Pancreas (tissue), 10 donors: ENCODE measurements at regions not wholly inside any gene's neighbourhood (a gene's known extent, or its start where the extent isn't known, plus 50 kb on each side); places are given as distances from the start of the nearest gene placed in this dataset.

ENCODE experiments used
- ATAC-seq, 4 donors: fragments of 200-7000 bp; cut with Tn5 transposase; one replicate each; pipeline versions ENCODE4 v1.8.0 to v1.9.1; 2020; ENCODE audit warnings: mild to moderate bottlenecking in 4 of 4, moderate library complexity in 4 of 4
- DNase-seq, 6 donors: peaks; one replicate each; pipeline ENCODE4 v3.0.0-alpha.2; 2020
- FAIRE-seq: peaks from 2 replicates; lab custom pipeline; 2012; peaks lifted over from hg19 to GRCh38; lab: Jason Lieb, UNC
- H3K27ac ChIP-seq, 4 donors: fragments of 200-600 bp; sonication (generic); 1 replicate in 3 of 4; 2 replicates in 1 of 4; pipeline versions ENCODE4 v1.5.0 to v1.8.0; 2020
- H3K27me3 ChIP-seq, 4 donors: fragments of 200-600 bp; one replicate each; pipeline ENCODE4 v1.8.0; 2021
- H3K36me3 ChIP-seq, 3 donors: fragments of 200-600 bp; sonication (generic) in 1 of 3; one replicate each; pipeline versions ENCODE4 v1.5.0 to v1.8.0; 2020 to 2021
- H3K4me1 ChIP-seq, 3 donors: fragments of 200-600 bp; one replicate each; pipeline ENCODE4 v1.8.0; 2021
- H3K4me3 ChIP-seq, 4 donors: fragments of 200-600 bp; sonication (generic) in 2 of 4; one replicate each; pipeline versions ENCODE4 v1.5.0 to v1.8.0; 2020 to 2021
- H3K9me3 ChIP-seq, 4 donors: fragments of 200-600 bp; one replicate each; pipeline ENCODE4 v1.8.0; 2021
- CTCF ChIP-seq, 4 donors: fragments of 200-600 bp; sonication (generic) in 3 of 4; IDR thresholded peaks; one replicate each; pipeline versions ENCODE4 v1.5.0 to v1.8.0; 2021; ENCODE audit warnings: antibody characterized with exemption in 4 of 4
- WGBS, 2 donors: extraction: QIAGEN DNeasy Blood & Tissue Kit; methylation state at CpG; one replicate each; pipeline ENCODE4 v1.1.7; 2013; 5-methylcytosine and 5-hydroxymethylcytosine counted together
- intact Hi-C, 3 donors: fragments of 100-400 bp; cut with DNase I; formaldehyde crosslinking; loops; one replicate each; pipeline versions ENCODE4 v1.11.1 to v1.14.2; 2022
- donor health status: healthy with polysubstance abuse.
- donor health status: DM: no; HTN: no; CAD: no; lungs with moderate emphysema.
- donor health status: DM: no; HTN: no; CAD: no.
- donor health status: control.
- donor health status: control.
- donor health status: Bipolar disorder and iron deficiency.
- donor health status: DM: yes; HTN: yes; CAD: no.
- donor health status: DM: no; HTN: no; CAD: no.
- donor health status: DM: no; HTN: no; CAD: no.
- donor health status: DM: yes; HTN: yes; CAD: no.

- Histone ChIP-seq H3K27ac (no peak overlapping the region), H3K36me3 (no peaks in the 10 kb centered on the region), H3K4me3 (no peak overlapping the region), H3K4me1 (no peaks in the 10 kb centered on the region), H3K9me3 (no peaks in the 10 kb centered on the region), H3K27me3 (no peaks in the 10 kb centered on the region)
- DNase-seq, result no peak
- FAIRE-seq, result no peak
- 26 to 37% methylated on average over 1 of the region's 1 CpG for WGBS, 2 donors
- no peak for TF ChIP-seq CTCF (IDR thresholded peaks at IDR 0.05)
- no peak for ATAC-seq
- intact Hi-C loops, result no loop called here
Observed at GRCh38 chr6:80938131-80938530, 814.4 kb downstream of the TENT5A start.

GRCh38 chr6:80932359-80932758, 820.1 kb downstream of the TENT5A start:
- DNase-seq (no peak), ATAC-seq (no peak), FAIRE-seq (no peak)
- no peaks in the 10 kb centered on the region for H3K27me3 ChIP-seq
- no peak for TF ChIP-seq CTCF (IDR thresholded peaks at IDR 0.05)
- H3K4me3 ChIP-seq, result no peak overlapping the region
- H3K4me1 ChIP-seq, result no peaks in the 10 kb centered on the region
- no peak overlapping the region for H3K27ac ChIP-seq
- H3K9me3 ChIP-seq, result no peaks in the 10 kb centered on the region
- H3K36me3 ChIP-seq, result no peaks in the 10 kb centered on the region
- intact Hi-C loops, result no loop called here

- TF ChIP-seq CTCF (IDR thresholded peaks at IDR 0.05), result no peak
- DNase-seq (no peak), FAIRE-seq (no peak), ATAC-seq (no peak)
- no peak overlapping the region for H3K4me3 ChIP-seq
- H3K27me3 ChIP-seq, result no peaks in the 10 kb centered on the region
- H3K4me1 ChIP-seq, result no peaks in the 10 kb centered on the region
- H3K36me3 ChIP-seq, result no peaks in the 10 kb centered on the region
- H3K27ac ChIP-seq, result no peak overlapping the region
- no peaks in the 10 kb centered on the region for H3K9me3 ChIP-seq
- intact Hi-C loops, result no loop called here
Observed at GRCh38 chr6:80930376-80930775, 822.1 kb downstream of the TENT5A start.

GRCh38 chr6:80923816-80924215, 817.3 kb downstream of the BCKDHB start:
- no peak for FAIRE-seq
- H3K4me1 ChIP-seq, result no peaks in the 10 kb centered on the region
- H3K27ac ChIP-seq, result no peak overlapping the region
- H3K36me3 ChIP-seq, result no peaks in the 10 kb centered on the region
- H3K4me3 ChIP-seq, result no peak overlapping the region
- ATAC-seq, result no peak
- no peaks in the 10 kb centered on the region for H3K27me3 ChIP-seq
- no peak for TF ChIP-seq CTCF (IDR thresholded peaks at IDR 0.05)
- H3K9me3 ChIP-seq, result no peaks in the 10 kb centered on the region
- intact Hi-C loops, result no loop called here
- no peak for DNase-seq
- whole genome bisulfite sequencing, 2 donors, result 57 to 63% methylated on average over 2 of the region's 2 CpGs

- intact Hi-C loops, result no loop called here
- DNase-seq (no peak), ATAC-seq (no peak), FAIRE-seq (no peak)
- no peaks in the 10 kb centered on the region for H3K4me1 ChIP-seq
- H3K9me3 ChIP-seq, result no peaks in the 10 kb centered on the region
- 55 to 65% methylated on average over 1 of the region's 1 CpG for WGBS, 2 donors
- no peaks in the 10 kb centered on the region for H3K36me3 ChIP-seq
- H3K27ac ChIP-seq, result no peak overlapping the region
- H3K27me3 ChIP-seq, result no peaks in the 10 kb centered on the region
- TF ChIP-seq CTCF (IDR thresholded peaks at IDR 0.05), result no peak
- H3K4me3 ChIP-seq, result no peak overlapping the region
Observed at GRCh38 chr6:80922916-80923455, 816.5 kb downstream of the BCKDHB start.
